NB4 (cell line): ENCODE measurements at regions not wholly inside any gene's neighbourhood (a gene's known extent, or its start where the extent isn't known, plus 50 kb on each side); places are given as distances from the start of the nearest gene placed in this dataset.

Experiments used
- MAX ChIP-seq: IDR thresholded peaks from 2 replicates; pipeline ENCODE4 v1.6.1; 2011; ENCODE audit warnings: low read depth, low read length
- MYC ChIP-seq: IDR thresholded peaks from 2 replicates; pipeline ENCODE4 v1.6.1; 2011; ENCODE audit warnings: low read depth, low read length
- POLR2A ChIP-seq: IDR thresholded peaks from 2 replicates; pipeline ENCODE4 v1.6.1; 2011; ENCODE audit warnings: mild to moderate bottlenecking; ENCODE audit not compliant: insufficient read length; ENCODE audit errors: extremely low read depth
- TF ChIP-seq, protein P1 (sequence below): IDR thresholded peaks from one replicate; pipeline ENCODE4 v1.5.1; 2012; ENCODE audit warnings: low read depth, low read length

DNA sequence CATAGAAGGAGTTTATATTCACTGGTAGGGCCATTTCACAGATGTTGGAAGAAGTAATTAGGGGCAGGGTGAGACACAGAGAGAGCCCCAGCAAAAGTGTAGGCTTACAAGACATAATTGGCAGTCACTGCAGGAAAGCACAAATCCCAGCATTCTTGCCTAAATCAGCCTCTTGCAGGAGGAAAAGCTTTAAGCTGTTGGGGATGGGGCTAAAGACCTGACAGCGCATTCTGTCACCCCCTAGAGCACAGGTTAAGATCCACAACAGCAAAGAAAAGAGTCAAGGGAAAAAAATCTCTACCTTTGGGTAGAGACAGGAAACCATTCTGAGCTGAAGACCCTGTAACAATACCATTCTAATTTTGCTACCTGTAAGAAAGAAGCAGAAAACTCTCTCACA, 409.0 kb downstream of the DAD1 start:
- TF ChIP-seq, protein P1, sequence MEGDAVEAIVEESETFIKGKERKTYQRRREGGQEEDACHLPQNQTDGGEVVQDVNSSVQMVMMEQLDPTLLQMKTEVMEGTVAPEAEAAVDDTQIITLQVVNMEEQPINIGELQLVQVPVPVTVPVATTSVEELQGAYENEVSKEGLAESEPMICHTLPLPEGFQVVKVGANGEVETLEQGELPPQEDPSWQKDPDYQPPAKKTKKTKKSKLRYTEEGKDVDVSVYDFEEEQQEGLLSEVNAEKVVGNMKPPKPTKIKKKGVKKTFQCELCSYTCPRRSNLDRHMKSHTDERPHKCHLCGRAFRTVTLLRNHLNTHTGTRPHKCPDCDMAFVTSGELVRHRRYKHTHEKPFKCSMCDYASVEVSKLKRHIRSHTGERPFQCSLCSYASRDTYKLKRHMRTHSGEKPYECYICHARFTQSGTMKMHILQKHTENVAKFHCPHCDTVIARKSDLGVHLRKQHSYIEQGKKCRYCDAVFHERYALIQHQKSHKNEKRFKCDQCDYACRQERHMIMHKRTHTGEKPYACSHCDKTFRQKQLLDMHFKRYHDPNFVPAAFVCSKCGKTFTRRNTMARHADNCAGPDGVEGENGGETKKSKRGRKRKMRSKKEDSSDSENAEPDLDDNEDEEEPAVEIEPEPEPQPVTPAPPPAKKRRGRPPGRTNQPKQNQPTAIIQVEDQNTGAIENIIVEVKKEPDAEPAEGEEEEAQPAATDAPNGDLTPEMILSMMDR = no peak
- TF ChIP-seq POLR2A = no peak
- no peak for TF ChIP-seq MAX
- TF ChIP-seq MYC = no peak
